Mucosa of stomach (tissue), 1 donor: ENCODE measurements at regions not wholly inside any gene's neighbourhood (a gene's known extent, or its start where the extent isn't known, plus 50 kb on each side); places are given as distances from the start of the nearest gene placed in this dataset.

Source experiments
- H3K27me3 ChIP-seq: one replicate; pipeline ENCODE4 v1.7.0; 2013; ENCODE audit warnings: mild to moderate bottlenecking, low read length; ENCODE audit not compliant: control insufficient read depth, insufficient read depth
- H3K36me3 ChIP-seq: one replicate; pipeline ENCODE4 v1.7.0; 2013; ENCODE audit warnings: low read length; ENCODE audit not compliant: control insufficient read depth, insufficient read depth
- H3K4me1 ChIP-seq: one replicate; pipeline ENCODE4 v1.7.0; 2013; ENCODE audit warnings: mild to moderate bottlenecking, low read length; ENCODE audit not compliant: control insufficient read depth, insufficient read depth
- H3K4me3 ChIP-seq: one replicate; pipeline ENCODE4 v1.7.0; 2013; ENCODE audit warnings: low read length
- H3K9ac ChIP-seq: one replicate; pipeline ENCODE4 v1.7.0; 2013; ENCODE audit warnings: mild to moderate bottlenecking, low read length, moderate library complexity
- H3K9me3 ChIP-seq: one replicate; pipeline ENCODE4 v1.7.0; 2013; ENCODE audit warnings: mild to moderate bottlenecking, low read length, moderate library complexity; ENCODE audit not compliant: control insufficient read depth
- donor health status: Pancreatic carcinoma.

- no peaks in the 10 kb centered on the region for H3K9me3 ChIP-seq
- no peaks in the 10 kb centered on the region for H3K4me1 ChIP-seq
- no peaks in the 10 kb centered on the region for H3K27me3 ChIP-seq
- no peak overlapping the region for H3K9ac ChIP-seq
- H3K36me3 ChIP-seq, result no peaks in the 10 kb centered on the region
- H3K4me3 ChIP-seq, result no peak overlapping the region
Observed at GRCh38 chr2:234275515-234275914, 221.4 kb downstream of the ARL4C start.

- no peaks in the 10 kb centered on the region for H3K27me3 ChIP-seq
- H3K36me3 ChIP-seq, result no peaks in the 10 kb centered on the region
- H3K4me3 ChIP-seq, result no peak overlapping the region
- H3K9ac ChIP-seq, result no peak overlapping the region
- no peaks in the 10 kb centered on the region for H3K9me3 ChIP-seq
- H3K4me1 ChIP-seq, result no peaks in the 10 kb centered on the region
Observed at GRCh38 chr2:234273887-234274584, 222.8 kb downstream of the ARL4C start.

- H3K36me3 ChIP-seq, result no peaks in the 10 kb centered on the region
- H3K4me3 ChIP-seq, result no peak overlapping the region
- H3K4me1 ChIP-seq, result no peaks in the 10 kb centered on the region
- H3K27me3 ChIP-seq, result no peaks in the 10 kb centered on the region
- no peaks in the 10 kb centered on the region for H3K9me3 ChIP-seq
- no peak overlapping the region for H3K9ac ChIP-seq
Observed at GRCh38 chr2:234272069-234272850, 221.8 kb downstream of the SPP2 start.

- Histone ChIP-seq H3K4me3 (no peak overlapping the region), H3K4me1 (no peaks in the 10 kb centered on the region), H3K36me3 (no peaks in the 10 kb centered on the region), H3K27me3 (no peaks in the 10 kb centered on the region), H3K9me3 (no peaks in the 10 kb centered on the region), H3K9ac (no peak overlapping the region)
Observed at GRCh38 chr2:234271338-234271737, 220.8 kb downstream of the SPP2 start.

- H3K36me3 ChIP-seq, result no peaks in the 10 kb centered on the region
- no peak overlapping the region for H3K9ac ChIP-seq
- no peaks in the 10 kb centered on the region for H3K9me3 ChIP-seq
- no peaks in the 10 kb centered on the region for H3K27me3 ChIP-seq
- no peaks in the 10 kb centered on the region for H3K4me1 ChIP-seq
- H3K4me3 ChIP-seq, result no peak overlapping the region
Observed at GRCh38 chr2:234269769-234270204, 219.3 kb downstream of the SPP2 start.

- Histone ChIP-seq H3K9ac (no peak overlapping the region), H3K27me3 (no peaks in the 10 kb centered on the region), H3K4me3 (no peak overlapping the region), H3K9me3 (no peaks in the 10 kb centered on the region), H3K36me3 (no peaks in the 10 kb centered on the region), H3K4me1 (no peaks in the 10 kb centered on the region)
Observed at GRCh38 chr2:234267534-234267933, 217.0 kb downstream of the SPP2 start.

- Histone ChIP-seq H3K9me3 (no peaks in the 10 kb centered on the region), H3K36me3 (no peaks in the 10 kb centered on the region), H3K4me1 (no peaks in the 10 kb centered on the region)
Observed at GRCh38 chr2:234266952-234267351, 216.4 kb downstream of the SPP2 start.

GRCh38 chr2:234265206-234265605 is 214.7 kb downstream of the SPP2 start:
- H3K9me3 ChIP-seq, result no peaks in the 10 kb centered on the region
- H3K4me3 ChIP-seq, result no peak overlapping the region
- H3K27me3 ChIP-seq, result no peaks in the 10 kb centered on the region
- H3K36me3 ChIP-seq, result no peaks in the 10 kb centered on the region
- no peaks in the 10 kb centered on the region for H3K4me1 ChIP-seq
- H3K9ac ChIP-seq, result no peak overlapping the region

More at GRCh38 chr2:234266952-234267351, 216.4 kb downstream of the SPP2 start:
- Histone ChIP-seq H3K9ac (no peak overlapping the region), H3K27me3 (no peaks in the 10 kb centered on the region), H3K4me3 (no peak overlapping the region)

GRCh38 chr2:234261736-234262135 is 211.2 kb downstream of the SPP2 start:
- Histone ChIP-seq H3K4me1 (no peaks in the 10 kb centered on the region), H3K27me3 (no peaks in the 10 kb centered on the region), H3K4me3 (no peak overlapping the region), H3K9me3 (no peaks in the 10 kb centered on the region), H3K36me3 (no peaks in the 10 kb centered on the region), H3K9ac (no peak overlapping the region)

- Histone ChIP-seq H3K27me3 (no peaks in the 10 kb centered on the region), H3K4me1 (no peaks in the 10 kb centered on the region), H3K9me3 (no peaks in the 10 kb centered on the region), H3K36me3 (no peaks in the 10 kb centered on the region), H3K4me3 (no peak overlapping the region), H3K9ac (no peak overlapping the region)
Observed at GRCh38 chr2:234259440-234259839, 208.9 kb downstream of the SPP2 start.

- Histone ChIP-seq H3K9ac (no peak overlapping the region), H3K4me1 (no peaks in the 10 kb centered on the region), H3K4me3 (no peak overlapping the region)
Observed at GRCh38 chr2:234258562-234259141, 208.2 kb downstream of the SPP2 start.

GRCh38 chr2:234257859-234258561 is 207.5 kb downstream of the SPP2 start:
- Histone ChIP-seq H3K27me3 (no peaks in the 10 kb centered on the region), H3K4me3 (no peak overlapping the region), H3K4me1 (no peaks in the 10 kb centered on the region), H3K9me3 (no peaks in the 10 kb centered on the region), H3K36me3 (no peaks in the 10 kb centered on the region), H3K9ac (no peak overlapping the region)

More at GRCh38 chr2:234258562-234259141, 208.2 kb downstream of the SPP2 start:
- Histone ChIP-seq H3K9me3 (no peaks in the 10 kb centered on the region), H3K27me3 (no peaks in the 10 kb centered on the region), H3K36me3 (no peaks in the 10 kb centered on the region)
